Trophoblast cell (in vitro differentiated cells and primary cell): ENCODE measurements at regions not wholly inside any gene's neighbourhood (a gene's known extent, or its start where the extent isn't known, plus 50 kb on each side); places are given as distances from the start of the nearest gene placed in this dataset.

Experiments
- DNase-seq, 2 donors: peaks; one replicate each; pipeline ENCODE4 v3.0.0-alpha.2; 2016
- H2AFZ ChIP-seq: 2 replicates; pipeline ENCODE4 v1.6.1; 2013; ENCODE audit warnings: low read length, moderate library complexity, mild to moderate bottlenecking; ENCODE audit not compliant: insufficient read depth, poor library complexity
- H2AK5ac ChIP-seq: 2 replicates; pipeline ENCODE4 v1.6.1; 2013; ENCODE audit warnings: mild to moderate bottlenecking, low read length
- H2BK120ac ChIP-seq: 2 replicates; pipeline ENCODE4 v1.6.1; 2013; ENCODE audit warnings: low read length, mild to moderate bottlenecking, moderate library complexity; ENCODE audit not compliant: insufficient read depth, poor library complexity
- H2BK12ac ChIP-seq: 2 replicates; pipeline ENCODE4 v1.6.1; 2013; ENCODE audit warnings: mild to moderate bottlenecking, low read length, moderate library complexity
- H2BK5ac ChIP-seq: 2 replicates; pipeline ENCODE4 v1.6.1; 2013; ENCODE audit warnings: low read length, low read depth, moderate library complexity, mild to moderate bottlenecking; ENCODE audit not compliant: poor library complexity
- H3K14ac ChIP-seq: 2 replicates; pipeline ENCODE4 v1.6.1; 2013; ENCODE audit warnings: mild to moderate bottlenecking, low read length
- H3K18ac ChIP-seq: 2 replicates; pipeline ENCODE4 v1.6.1; 2013; ENCODE audit warnings: mild to moderate bottlenecking, low read length
- H3K23ac ChIP-seq: 2 replicates; pipeline ENCODE4 v1.6.1; 2013; ENCODE audit warnings: low read length
- H3K27ac ChIP-seq: 2 replicates; pipeline ENCODE4 v1.5.1; 2013; ENCODE audit warnings: low read depth, mild to moderate bottlenecking, inconsistent platforms, low read length, moderate library complexity
- H3K27me3 ChIP-seq: 2 replicates; pipeline ENCODE4 v1.6.1; 2013; ENCODE audit warnings: inconsistent platforms, mild to moderate bottlenecking, low read length, moderate library complexity; ENCODE audit not compliant: insufficient read depth
- H3K36me3 ChIP-seq, 2 experiments: 1 replicate in 1 of 2; 2 replicates in 1 of 2; pipeline ENCODE4 v1.6.1; 2013; ENCODE audit warnings: low read length in 2 of 2, mild to moderate bottlenecking in 2 of 2, moderate library complexity in 1 of 2; ENCODE audit not compliant: insufficient read depth in 2 of 2, control insufficient read depth in 1 of 2
- H3K4ac ChIP-seq: 2 replicates; pipeline ENCODE4 v1.6.1; 2013; ENCODE audit warnings: low read depth, mild to moderate bottlenecking, low read length, moderate library complexity
- H3K4me1 ChIP-seq, 2 experiments: 1 replicate in 1 of 2; 2 replicates in 1 of 2; pipeline ENCODE4 v1.6.1; 2013; ENCODE audit warnings: low read length in 2 of 2, mild to moderate bottlenecking in 2 of 2, moderate library complexity in 1 of 2; ENCODE audit not compliant: insufficient read depth in 2 of 2, control insufficient read depth in 1 of 2
- H3K4me2 ChIP-seq: 2 replicates; pipeline ENCODE4 v1.6.1; 2013; ENCODE audit warnings: inconsistent platforms, mild to moderate bottlenecking, low read length, moderate library complexity
- H3K4me3 ChIP-seq: 2 replicates; pipeline ENCODE4 v1.5.1; 2013; ENCODE audit warnings: mild to moderate bottlenecking, low read depth, low read length, inconsistent platforms
- H3K79me1 ChIP-seq: one replicate; pipeline ENCODE4 v1.6.1; 2013; ENCODE audit warnings: low read length
- H3K79me2 ChIP-seq: 2 replicates; pipeline ENCODE4 v1.6.1; 2013; ENCODE audit warnings: low read length, mild to moderate bottlenecking; ENCODE audit not compliant: control insufficient read depth, insufficient read depth, poor library complexity
- H3K9ac ChIP-seq: 2 replicates; pipeline ENCODE4 v1.6.1; 2013; ENCODE audit warnings: mild to moderate bottlenecking, low read length
- H3K9me3 ChIP-seq: 2 replicates; pipeline ENCODE4 v1.6.1; 2013; ENCODE audit warnings: low read depth, mild to moderate bottlenecking, control low read depth, inconsistent platforms, low read length; ENCODE audit not compliant: insufficient read depth
- H4K12ac ChIP-seq: 2 replicates; pipeline ENCODE4 v1.6.1; 2013; ENCODE audit warnings: low read depth, mild to moderate bottlenecking, low read length, moderate library complexity
- H4K8ac ChIP-seq: 2 replicates; pipeline ENCODE4 v1.6.1; 2013; ENCODE audit warnings: low read depth, mild to moderate bottlenecking, low read length, moderate library complexity
- H4K91ac ChIP-seq: one replicate; pipeline ENCODE4 v1.6.1; 2013; ENCODE audit warnings: low read depth, mild to moderate bottlenecking, low read length, moderate library complexity
- WGBS: extraction: QIAGEN DNeasy Blood & Tissue Kit; methylation state at CpG from one replicate; pipeline ENCODE4 v1.1.7; 2013; ENCODE audit warnings: missing lambda C conversion rate; ENCODE audit not compliant: insufficient read length, insufficient coverage; ENCODE audit errors: extremely low coverage; 5-methylcytosine and 5-hydroxymethylcytosine counted together

GRCh38 chr5:2574155-2574554 is 177.3 kb downstream of the IRX2 start:
- Histone ChIP-seq H2AFZ (no peak overlapping the region), H3K4me2 (no peak overlapping the region), H3K23ac (no peak overlapping the region), H3K79me2 (no peaks in the 10 kb centered on the region), H3K27me3 (no peaks in the 10 kb centered on the region), H3K4me1 (no peaks in the 10 kb centered on the region), H2BK120ac (no peak overlapping the region), H3K36me3 (no peaks in the 10 kb centered on the region), H3K14ac (no peak overlapping the region), H4K12ac (no peak overlapping the region), H3K9ac (no peak overlapping the region), H3K9me3 (no peaks in the 10 kb centered on the region), H3K4ac (no peak overlapping the region), H4K8ac (no peak overlapping the region), H4K91ac (no peak overlapping the region), H2AK5ac (no peak overlapping the region), H3K27ac (no peak overlapping the region), H3K18ac (no peak overlapping the region), H2BK12ac (no peak overlapping the region), H3K79me1 (no peaks in the 10 kb centered on the region), H2BK5ac (no peak overlapping the region), H3K4me3 (no peak overlapping the region)
- WGBS = no CpG with 5 or more reads among the region's 5 CpGs
- no peak for DNase-seq

- no peaks in the 10 kb centered on the region for H3K79me1 ChIP-seq
- no peak overlapping the region for H4K12ac ChIP-seq
- H3K4ac ChIP-seq = no peak overlapping the region
- H3K27me3 ChIP-seq = no peaks in the 10 kb centered on the region
- WGBS = no CpG with 5 or more reads among the region's 10 CpGs
- no peak overlapping the region for H2AK5ac ChIP-seq
- H2BK12ac ChIP-seq = no peak overlapping the region
- DNase-seq = no peak
- no peak overlapping the region for H2BK5ac ChIP-seq
- H3K4me3 ChIP-seq = no peak overlapping the region
- no peak overlapping the region for H3K27ac ChIP-seq
- H3K79me2 ChIP-seq = no peaks in the 10 kb centered on the region
- H3K23ac ChIP-seq = no peak overlapping the region
- H2AFZ ChIP-seq = no peak overlapping the region
- no peak overlapping the region for H2BK120ac ChIP-seq
- no peak overlapping the region for H3K18ac ChIP-seq
- no peaks in the 10 kb centered on the region for H3K4me1 ChIP-seq
- no peak overlapping the region for H3K4me2 ChIP-seq
- no peak overlapping the region for H4K91ac ChIP-seq
- no peaks in the 10 kb centered on the region for H3K36me3 ChIP-seq
- no peak overlapping the region for H3K14ac ChIP-seq
- no peak overlapping the region for H3K9ac ChIP-seq
- H3K9me3 ChIP-seq = peaks cover 2% of the 10 kb centered on the region
- no peak overlapping the region for H4K8ac ChIP-seq
Measured at GRCh38 chr5:2570586-2570985, 180.9 kb downstream of the IRX2 start.

DNA sequence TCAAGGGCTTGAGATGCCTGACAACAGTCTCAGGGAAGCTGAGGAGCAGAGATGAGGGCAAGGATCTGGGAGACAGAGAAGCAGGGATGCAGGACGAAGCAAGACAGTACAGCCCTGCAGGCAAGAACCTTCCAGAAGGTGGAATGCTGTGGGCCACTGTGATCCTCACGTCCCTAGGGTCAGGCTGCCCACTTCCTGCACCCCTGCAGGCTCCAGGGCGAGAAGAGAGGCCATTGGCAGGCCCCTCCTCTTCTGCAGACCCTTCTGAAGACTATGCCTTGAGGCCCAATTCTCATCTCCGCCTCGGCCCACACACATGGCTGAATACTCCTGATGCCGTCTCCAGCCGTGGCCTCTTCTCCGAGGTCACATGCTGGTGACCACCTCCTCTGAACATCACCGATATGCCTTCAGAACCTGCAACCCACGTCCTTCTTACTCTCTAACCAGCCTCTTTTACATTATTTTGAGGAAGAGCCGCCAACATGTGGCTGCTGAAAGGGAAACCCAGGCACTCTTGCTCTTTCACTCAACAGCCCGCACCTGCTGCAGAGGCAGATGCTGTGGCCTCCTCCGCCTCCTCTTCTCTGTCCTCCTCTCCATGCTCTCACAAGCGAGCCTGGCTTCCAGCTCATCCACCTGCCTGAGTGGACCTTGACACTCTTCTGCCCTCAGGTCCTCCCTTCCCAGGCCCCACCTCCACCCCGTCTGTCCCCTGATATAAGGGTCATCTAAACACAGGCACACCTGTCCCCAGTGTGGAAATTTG is 181.5 kb downstream of the IRX2 start:
- Histone ChIP-seq H3K4me3 (no peak overlapping the region), H3K79me2 (no peaks in the 10 kb centered on the region), H3K9me3 (peaks cover 2% of the 10 kb centered on the region), H2AK5ac (no peak overlapping the region), H2BK5ac (no peak overlapping the region), H2AFZ (no peak overlapping the region), H3K23ac (no peak overlapping the region), H2BK12ac (no peak overlapping the region), H3K79me1 (no peaks in the 10 kb centered on the region), H2BK120ac (no peak overlapping the region), H3K9ac (no peak overlapping the region), H3K4me2 (no peak overlapping the region), H4K8ac (no peak overlapping the region), H4K12ac (no peak overlapping the region), H3K14ac (no peak overlapping the region), H4K91ac (no peak overlapping the region), H3K18ac (no peak overlapping the region), H3K4ac (no peak overlapping the region), H3K27me3 (no peaks in the 10 kb centered on the region), H3K36me3 (no peaks in the 10 kb centered on the region), H3K27ac (no peak overlapping the region), H3K4me1 (no peaks in the 10 kb centered on the region)
- WGBS = no CpG with 5 or more reads among the region's 15 CpGs
- DNase-seq = no peak

DNA sequence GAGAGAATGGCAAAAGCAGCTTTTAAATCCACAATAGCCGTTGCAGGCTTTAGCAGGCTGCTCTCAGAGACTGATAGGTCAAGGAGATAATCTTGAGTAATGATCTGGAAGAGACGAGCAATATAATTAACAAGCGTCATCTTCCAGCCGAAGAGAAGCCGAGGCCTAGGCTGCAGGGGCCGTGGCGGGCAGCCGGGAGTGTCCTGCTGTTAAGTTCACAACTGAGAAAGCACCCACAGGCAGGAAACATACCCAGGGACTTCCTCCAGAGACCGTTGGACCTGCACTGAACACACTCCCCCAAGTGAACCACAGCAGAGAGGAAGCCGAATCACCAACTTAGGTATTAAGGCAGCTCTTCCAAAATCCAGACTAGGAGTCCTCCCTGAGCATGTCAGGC is 182.3 kb downstream of the IRX2 start:
- H3K18ac ChIP-seq = no peak overlapping the region
- H4K12ac ChIP-seq = no peak overlapping the region
- no peaks in the 10 kb centered on the region for H3K79me1 ChIP-seq
- H2BK5ac ChIP-seq = no peak overlapping the region
- DNase-seq = no peak
- no peaks in the 10 kb centered on the region for H3K36me3 ChIP-seq
- H4K91ac ChIP-seq = no peak overlapping the region
- no peak overlapping the region for H2BK12ac ChIP-seq
- no peak overlapping the region for H3K4me3 ChIP-seq
- no peaks in the 10 kb centered on the region for H3K4me1 ChIP-seq
- H3K79me2 ChIP-seq = no peaks in the 10 kb centered on the region
- H3K27me3 ChIP-seq = no peaks in the 10 kb centered on the region
- no peak overlapping the region for H3K9ac ChIP-seq
- no CpG with 5 or more reads among the region's 10 CpGs for WGBS
- no peak overlapping the region for H3K23ac ChIP-seq
- no peak overlapping the region for H4K8ac ChIP-seq
- H2AFZ ChIP-seq = no peak overlapping the region
- no peak overlapping the region for H3K4ac ChIP-seq
- no peak overlapping the region for H3K14ac ChIP-seq
- no peak overlapping the region for H3K27ac ChIP-seq
- H3K4me2 ChIP-seq = no peak overlapping the region
- peaks cover 2% of the 10 kb centered on the region for H3K9me3 ChIP-seq
- no peak overlapping the region for H2AK5ac ChIP-seq
- H2BK120ac ChIP-seq = no peak overlapping the region
